NOMO-1 (cell line): ENCODE measurements at regions not wholly inside any gene's neighbourhood (a gene's known extent, or its start where the extent isn't known, plus 50 kb on each side); places are given as distances from the start of the nearest gene placed in this dataset.

Experiments
- DNase-seq, 2 experiments: peaks; one replicate each; lab custom pipeline; 2025; ENCODE audit not compliant: unreplicated experiment in 2 of 2; lab: John Stamatoyannopoulos, UW

- no peak for DNase-seq
Observed at GRCh38 chr2:223107825-223108224, 55.8 kb downstream of the KCNE4 start.

- peak in 1 of 2 experiments; percentile 66 for DNase-seq
Observed at GRCh38 chr2:223108351-223109050, 56.5 kb downstream of the KCNE4 start.

GRCh38 chr2:223109341-223109740 is 57.4 kb downstream of the KCNE4 start:
- DNase-seq: no peak

GRCh38 chr2:223113161-223113560 is 61.2 kb downstream of the KCNE4 start:
- no peak for DNase-seq

- DNase-seq: no peak
Observed at GRCh38 chr2:223114170-223114569, 62.2 kb downstream of the KCNE4 start.

- no peak for DNase-seq
Observed at GRCh38 chr2:223114917-223115316, 62.9 kb downstream of the KCNE4 start.

- DNase-seq: no peak
Observed at GRCh38 chr2:223117533-223117932, 65.5 kb downstream of the KCNE4 start.

- no peak for DNase-seq
Observed at GRCh38 chr2:223121283-223121682, 69.3 kb downstream of the KCNE4 start.

- DNase-seq: no peak
Observed at GRCh38 chr2:223122781-223123180, 70.8 kb downstream of the KCNE4 start.

GRCh38 chr2:223123855-223124610 is 72.0 kb downstream of the KCNE4 start:
- no peak for DNase-seq

GRCh38 chr2:223141606-223142005 is 89.6 kb downstream of the KCNE4 start:
- DNase-seq: no peak

GRCh38 chr2:223142118-223142517 is 90.1 kb downstream of the KCNE4 start:
- no peak for DNase-seq

GRCh38 chr2:223147431-223147830 is 95.4 kb downstream of the KCNE4 start:
- no peak for DNase-seq

- DNase-seq: no peak
Observed at GRCh38 chr2:223148516-223148915, 96.5 kb downstream of the KCNE4 start.

GRCh38 chr2:223155956-223156355 is 104.0 kb downstream of the KCNE4 start:
- no peak for DNase-seq

- DNase-seq: no peak
Observed at GRCh38 chr2:223161873-223162458, 110.0 kb downstream of the KCNE4 start.

GRCh38 chr2:223165423-223166214 is 113.6 kb downstream of the KCNE4 start:
- DNase-seq: no peak

GRCh38 chr2:223166215-223166493 is 114.2 kb downstream of the KCNE4 start:
- DNase-seq: no peak

- no peak for DNase-seq
Observed at GRCh38 chr2:223166983-223167650, 115.1 kb downstream of the KCNE4 start.

GRCh38 chr2:223169830-223170605 is 118.0 kb downstream of the KCNE4 start:
- DNase-seq: no peak
